ENCODE measurements at regions not wholly inside any gene's neighbourhood (a gene's known extent, or its start where the extent isn't known, plus 50 kb on each side); places are given as distances from the start of the nearest gene placed in this dataset.
A peak's percentile ranks its signal among the peaks of the same experiment; 100 is the strongest.

- FAIRE-seq: no peak
Measured at GRCh38 chr3:182233957-182234356, 522.2 kb downstream of the SOX2 start.

GRCh38 chr3:182234881-182235280, 523.2 kb downstream of the SOX2 start:
- no peak for FAIRE-seq

- no peak for FAIRE-seq
Measured at GRCh38 chr3:182235504-182235903, 523.8 kb downstream of the SOX2 start.

- no peak for FAIRE-seq
Measured at GRCh38 chr3:182238126-182238525, 526.4 kb downstream of the SOX2 start.

- no peak for FAIRE-seq
Measured at GRCh38 chr3:182239316-182239715, 527.6 kb downstream of the SOX2 start.

GRCh38 chr3:182240474-182240873, 528.7 kb downstream of the SOX2 start:
- FAIRE-seq: no peak

- FAIRE-seq: no peak
Measured at GRCh38 chr3:182241196-182241765, 529.6 kb downstream of the SOX2 start.

GRCh38 chr3:182241766-182242488, 530.2 kb downstream of the SOX2 start:
- no peak for FAIRE-seq

GRCh38 chr3:182242489-182242942, 530.8 kb downstream of the SOX2 start:
- FAIRE-seq: no peak

GRCh38 chr3:182243625-182244024, 531.9 kb downstream of the SOX2 start:
- no peak for FAIRE-seq

- no peak for FAIRE-seq
Measured at GRCh38 chr3:182244222-182244971, 532.7 kb downstream of the SOX2 start.

- FAIRE-seq: no peak
Measured at GRCh38 chr3:182245059-182245458, 533.3 kb downstream of the SOX2 start.

- FAIRE-seq: no peak
Measured at GRCh38 chr3:182246870-182247269, 535.1 kb downstream of the SOX2 start.

GRCh38 chr3:182248349-182248880, 536.7 kb downstream of the SOX2 start:
- no peak for FAIRE-seq

- no peak for FAIRE-seq
Measured at GRCh38 chr3:182252802-182253201, 540.5 kb upstream of the ATP11B start.

GRCh38 chr3:182255158-182255557, 538.1 kb upstream of the ATP11B start:
- no peak for FAIRE-seq

- FAIRE-seq: no peak
Measured at GRCh38 chr3:182257361-182257760, 535.9 kb upstream of the ATP11B start.

- FAIRE-seq: peak; percentile 87
Measured at GRCh38 chr3:182258538-182259177, 534.6 kb upstream of the ATP11B start.

GRCh38 chr3:182259579-182259978, 533.7 kb upstream of the ATP11B start:
- FAIRE-seq: no peak

GRCh38 chr3:182261041-182261440, 532.3 kb upstream of the ATP11B start:
- FAIRE-seq: no peak

- no peak for FAIRE-seq
Measured at GRCh38 chr3:182268711-182269110, 524.6 kb upstream of the ATP11B start.

GRCh38 chr3:182276512-182276911, 516.8 kb upstream of the ATP11B start:
- FAIRE-seq: no peak

- FAIRE-seq: no peak
Measured at GRCh38 chr3:182284793-182285192, 508.5 kb upstream of the ATP11B start.

Measured in G401.6 (cell line).